HG02973 (cell line): ENCODE measurements at regions not wholly inside any gene's neighbourhood (a gene's known extent, or its start where the extent isn't known, plus 50 kb on each side); places are given as distances from the start of the nearest gene placed in this dataset.
"Not testable (repeated sequence)": the region's sequence is repeated elsewhere in the genome, so short reads cannot be mapped to it uniquely, and the experiment has no call there.

Experiments
- ATAC-seq: cut with Tn5 transposase; IDR thresholded peaks from one replicate; pipeline ENCODE4 v1.9.1; 2021; ENCODE audit warnings: moderate library complexity; ENCODE audit not compliant: unreplicated experiment

- no peak for ATAC-seq
Measured at GRCh38 chr22:23466351-23466750, 113.7 kb downstream of the IGLL1 start.

- not testable (repeated sequence) for ATAC-seq
Measured at GRCh38 chr22:23464796-23465195, 115.3 kb downstream of the IGLL1 start.

- not testable (repeated sequence) for ATAC-seq
Measured at GRCh38 chr22:23460517-23461031, 119.5 kb downstream of the IGLL1 start.

GRCh38 chr22:23459645-23460516 lies 120.2 kb downstream of the IGLL1 start:
- ATAC-seq, result not testable (repeated sequence)

GRCh38 chr22:23458663-23459541 lies 121.2 kb downstream of the IGLL1 start:
- ATAC-seq, result no peak

GRCh38 chr22:23457380-23457985 lies 122.6 kb downstream of the IGLL1 start:
- ATAC-seq, result no peak

GRCh38 chr22:23456666-23457379 lies 123.3 kb downstream of the IGLL1 start:
- ATAC-seq, result not testable (repeated sequence)

- not testable (repeated sequence) for ATAC-seq
Measured at GRCh38 chr22:23454345-23454744, 125.7 kb downstream of the IGLL1 start.

- no peak for ATAC-seq
Measured at GRCh38 chr22:23453277-23453676, 126.8 kb downstream of the IGLL1 start.

GRCh38 chr22:23452231-23453010 lies 127.7 kb downstream of the IGLL1 start:
- no peak for ATAC-seq

GRCh38 chr22:23451452-23452230 lies 128.4 kb downstream of the IGLL1 start:
- ATAC-seq, result not testable (repeated sequence)

- not testable (repeated sequence) for ATAC-seq
Measured at GRCh38 chr22:23450821-23451220, 129.3 kb downstream of the IGLL1 start.

GRCh38 chr22:23450434-23450795 lies 129.7 kb downstream of the IGLL1 start:
- no peak for ATAC-seq

GRCh38 chr22:23449748-23450433 lies 130.2 kb downstream of the IGLL1 start:
- ATAC-seq, result not testable (repeated sequence)

- ATAC-seq, result not testable (repeated sequence)
Measured at GRCh38 chr22:23448499-23449288, 131.4 kb downstream of the IGLL1 start.

- no peak for ATAC-seq
Measured at GRCh38 chr22:23446796-23447350, 133.2 kb downstream of the IGLL1 start.

- ATAC-seq, result not testable (repeated sequence)
Measured at GRCh38 chr22:23446194-23446593, 133.9 kb downstream of the IGLL1 start.
